ENCODE measurements at regions not wholly inside any gene's neighbourhood (a gene's known extent, or its start where the extent isn't known, plus 50 kb on each side); places are given as distances from the start of the nearest gene placed in this dataset.

GRCh38 chr7:121544238-121544637, 148.1 kb upstream of the FAM3C start:
- peaks cover 0 to 40% (median 12%) of the 10 kb centered on the region in 3 donors for H3K4me1 ChIP-seq
- H3K36me3 ChIP-seq: no peaks in the 10 kb centered on the region
- H3K27me3 ChIP-seq: no peaks in the 10 kb centered on the region
- intact Hi-C loops (cut with DNase I): no loop called here
- no peak for DNase-seq
- 39 to 43% methylated on average over 1 of the region's 1 CpG for WGBS, 2 donors
- H3K27ac ChIP-seq: peak overlapping the region; percentile 37 to 73 (median 56)
- H3K9me3 ChIP-seq: no peaks in the 10 kb centered on the region
- no peak overlapping the region for H3K4me3 ChIP-seq
- TF ChIP-seq CTCF (IDR thresholded peaks at IDR 0.05): no peak
- no peak for TF ChIP-seq POLR2A (IDR thresholded peaks at IDR 0.05)

GRCh38 chr7:121541457-121541856, 145.3 kb upstream of the FAM3C start:
- H3K9me3 ChIP-seq: no peaks in the 10 kb centered on the region
- no peaks in the 10 kb centered on the region for H3K27me3 ChIP-seq
- no peak for TF ChIP-seq CTCF (IDR thresholded peaks at IDR 0.05)
- no peak for TF ChIP-seq POLR2A (IDR thresholded peaks at IDR 0.05)
- 67 to 100% methylated on average over 1 of the region's 1 CpG for WGBS, 2 donors
- intact Hi-C loops (cut with DNase I): no loop called here
- peak overlapping the region in 2 of 4 donors; percentile 13 to 45 for H3K27ac ChIP-seq
- no peak overlapping the region for H3K4me3 ChIP-seq
- DNase-seq: no peak
- H3K36me3 ChIP-seq: no peaks in the 10 kb centered on the region
- peaks cover 0 to 27% (median 8%) of the 10 kb centered on the region in 3 donors for H3K4me1 ChIP-seq

GRCh38 chr7:121540138-121540537, 144.0 kb upstream of the FAM3C start:
- H3K36me3 ChIP-seq: no peaks in the 10 kb centered on the region

GRCh38 chr7:121537031-121537430, 140.9 kb upstream of the FAM3C start:
- no peak overlapping the region for H3K4me3 ChIP-seq
- H3K9me3 ChIP-seq: no peaks in the 10 kb centered on the region
- H3K27ac ChIP-seq: no peak overlapping the region
- no peaks in the 10 kb centered on the region for H3K27me3 ChIP-seq
- DNase-seq: no peak
- no peaks in the 10 kb centered on the region for H3K36me3 ChIP-seq
- TF ChIP-seq POLR2A (IDR thresholded peaks at IDR 0.05) (no peak), CTCF (IDR thresholded peaks at IDR 0.05) (no peak)
- peaks cover 0 to 11% (median 0%) of the 10 kb centered on the region in 3 donors for H3K4me1 ChIP-seq
- intact Hi-C loops (cut with DNase I): no loop called here
- 31% methylated on average over 1 of the region's 1 CpG for WGBS, 2 donors

More at GRCh38 chr7:121540138-121540537, 144.0 kb upstream of the FAM3C start:
- no peak for TF ChIP-seq POLR2A (IDR thresholded peaks at IDR 0.05)
- TF ChIP-seq CTCF (IDR thresholded peaks at IDR 0.05): no peak
- Histone ChIP-seq H3K9me3 (no peaks in the 10 kb centered on the region), H3K4me1 (peaks cover 0 to 27% (median 8%) of the 10 kb centered on the region in 3 donors), H3K27me3 (no peaks in the 10 kb centered on the region), H3K27ac (no peak overlapping the region), H3K4me3 (no peak overlapping the region)
- DNase-seq: no peak
- 84 to 87% methylated on average over 1 of the region's 1 CpG for WGBS, 2 donors
- intact Hi-C loops (cut with DNase I): no loop called here

GRCh38 chr7:121531175-121532070, 135.3 kb upstream of the FAM3C start:
- Histone ChIP-seq H3K27ac (peak overlapping the region in 3 of 4 donors; percentile 67 to 82 (median 81)), H3K4me3 (no peak overlapping the region), H3K27me3 (no peaks in the 10 kb centered on the region), H3K36me3 (no peaks in the 10 kb centered on the region), H3K4me1 (peaks cover 9 to 40% (median 10%) of the 10 kb centered on the region in 3 donors), H3K9me3 (no peaks in the 10 kb centered on the region)
- DNase-seq: no peak
- intact Hi-C loops (cut with DNase I): no loop called here
- TF ChIP-seq CTCF (IDR thresholded peaks at IDR 0.05) (no peak), POLR2A (IDR thresholded peaks at IDR 0.05) (no peak)
- 41 to 56% methylated on average over 10 of the region's 10 CpGs for WGBS, 2 donors

Measured in esophagus squamous epithelium (tissue), 5 donors.